IMR-90 (cell line): ENCODE measurements at regions not wholly inside any gene's neighbourhood (a gene's known extent, or its start where the extent isn't known, plus 50 kb on each side); places are given as distances from the start of the nearest gene placed in this dataset.

Experiments
- ATAC-seq: fragments of 200-7000 bp; cut with Tn5 transposase; 2 replicates; pipeline ENCODE4 v1.9.1; 2020; ENCODE audit warnings: low read depth, mild to moderate bottlenecking, moderate library complexity
- BruUV-seq: library from RNA; stranded (reverse); fragments of 400-500 nt; replicated peaks from 2 replicates; lab custom pipeline; 2021; lab: Mats Ljungman, UMichigan
- CTCF ChIA-PET: fragments of 300-600 bp; formaldehyde crosslinking; extraction: SDS; loops from one replicate; lab custom pipeline; 2021; ENCODE audit warnings: antibody characterized with exemption; lab: Yijun Ruan, JAX
- POLR2A ChIA-PET: fragments of 300-600 bp; sonication (Branson Sonifier 250); formaldehyde crosslinking; loops from one replicate; lab custom pipeline; 2022; ENCODE audit warnings: antibody characterized with exemption; ENCODE audit not compliant: unreplicated experiment; lab: Charles Lee
- DNase-seq: peaks from one replicate; pipeline ENCODE4 v3.0.0; 2013
- H2AFZ ChIP-seq: replicated peaks from 2 replicates; pipeline ENCODE3; 2013; ENCODE audit warnings: low read length, mild to moderate bottlenecking; ENCODE audit not compliant: poor library complexity
- H2AK5ac ChIP-seq: 2 replicates; pipeline ENCODE4 v1.6.1; 2013; ENCODE audit warnings: low read depth, low read length, inconsistent platforms
- H2AK9ac ChIP-seq: replicated peaks from 2 replicates; pipeline ENCODE3; 2013; ENCODE audit warnings: mild to moderate bottlenecking, low read depth, low read length, moderate library complexity; ENCODE audit not compliant: poor library complexity
- H2BK120ac ChIP-seq: 2 replicates; pipeline ENCODE4 v1.6.1; 2013; ENCODE audit warnings: low read depth, low read length, inconsistent platforms
- H2BK15ac ChIP-seq: 3 replicates; pipeline ENCODE4 v1.6.1; 2013; ENCODE audit warnings: low read depth, low read length, inconsistent platforms
- H2BK20ac ChIP-seq: 2 replicates; pipeline ENCODE4 v1.6.1; 2013; ENCODE audit warnings: low read depth, mild to moderate bottlenecking, inconsistent platforms, low read length, moderate library complexity
- H2BK5ac ChIP-seq: 2 replicates; pipeline ENCODE4 v1.6.1; 2013; ENCODE audit warnings: mild to moderate bottlenecking, low read depth, low read length, inconsistent platforms; ENCODE audit not compliant: poor library complexity, severe bottlenecking
- H3K14ac ChIP-seq: replicated peaks from 2 replicates; pipeline ENCODE4 v1.6.1; 2013; ENCODE audit warnings: low read depth, low read length, inconsistent platforms
- H3K18ac ChIP-seq: 2 replicates; pipeline ENCODE4 v1.6.1; 2013; ENCODE audit warnings: low read depth, low read length, control low read depth
- H3K23ac ChIP-seq: 2 replicates; pipeline ENCODE4 v1.6.1; 2013; ENCODE audit warnings: low read depth, low read length, inconsistent platforms
- H3K27ac ChIP-seq: 2 replicates; pipeline ENCODE4 v1.5.1; 2013; ENCODE audit warnings: mild to moderate bottlenecking, control low read depth, low read length; ENCODE audit not compliant: insufficient read depth
- H3K27me3 ChIP-seq: 2 replicates; pipeline ENCODE4 v1.6.1; 2013; ENCODE audit warnings: low read length; ENCODE audit not compliant: control insufficient read depth, insufficient read depth
- H3K36me3 ChIP-seq: 2 replicates; pipeline ENCODE4 v1.6.1; 2013; ENCODE audit warnings: low read length, mixed read lengths; ENCODE audit not compliant: control insufficient read depth, insufficient read depth
- H3K4ac ChIP-seq: 2 replicates; pipeline ENCODE4 v1.6.1; 2013; ENCODE audit warnings: low read depth, low read length, inconsistent platforms
- H3K4me1 ChIP-seq: 2 replicates; pipeline ENCODE4 v1.6.1; 2013; ENCODE audit warnings: low read length, mixed read lengths; ENCODE audit not compliant: control insufficient read depth, insufficient read depth
- H3K4me2 ChIP-seq: 2 replicates; pipeline ENCODE4 v1.6.1; 2013; ENCODE audit warnings: low read depth, mild to moderate bottlenecking, control low read depth, low read length, moderate library complexity
- H3K4me3 ChIP-seq: 2 replicates; pipeline ENCODE4 v1.5.1; 2013; ENCODE audit warnings: low read depth, mild to moderate bottlenecking, control low read depth, low read length, moderate library complexity; ENCODE audit not compliant: insufficient read depth
- H3K56ac ChIP-seq: 2 replicates; pipeline ENCODE4 v1.6.1; 2013; ENCODE audit warnings: low read length, inconsistent platforms; ENCODE audit not compliant: insufficient read depth; ENCODE audit errors: extremely low read depth
- H3K79me1 ChIP-seq, 2 experiments: 2 replicates each; pipeline ENCODE4 v1.6.1; 2013; ENCODE audit warnings: low read length in 2 of 2, inconsistent platforms in 1 of 2, low read depth in 1 of 2
- H3K9ac ChIP-seq: 2 replicates; pipeline ENCODE4 v1.6.1; 2013; ENCODE audit warnings: low read depth, low read length, control low read depth
- H3K9me1 ChIP-seq: 2 replicates; pipeline ENCODE4 v1.6.1; 2013; ENCODE audit warnings: low read length, inconsistent platforms; ENCODE audit not compliant: insufficient read depth
- H3K9me3 ChIP-seq: 2 replicates; pipeline ENCODE4 v1.6.1; 2013; ENCODE audit warnings: low read length; ENCODE audit not compliant: control insufficient read depth, insufficient read depth
- H4K20me1 ChIP-seq: 2 replicates; pipeline ENCODE4 v1.6.1; 2013; ENCODE audit warnings: low read length, inconsistent platforms; ENCODE audit not compliant: insufficient read depth
- H4K5ac ChIP-seq: 2 replicates; pipeline ENCODE4 v1.6.1; 2013; ENCODE audit warnings: mild to moderate bottlenecking, low read depth, low read length, control low read depth
- H4K8ac ChIP-seq, 2 experiments: 2 replicates each; pipeline ENCODE4 v1.6.1; 2013; ENCODE audit warnings: low read depth in 2 of 2, low read length in 2 of 2, control low read depth in 1 of 2, inconsistent platforms in 1 of 2
- H4K91ac ChIP-seq: 2 replicates; pipeline ENCODE4 v1.6.1; 2013; ENCODE audit warnings: low read depth, low read length, inconsistent platforms; ENCODE audit not compliant: insufficient read depth
- RAD21 ChIP-seq: IDR thresholded peaks from 2 replicates; pipeline ENCODE4 v1.6.1; 2012; ENCODE audit warnings: low read length, improper control_type of control experiment
- RCOR1 ChIP-seq: IDR thresholded peaks from 2 replicates; pipeline ENCODE4 v1.6.1; 2012; ENCODE audit warnings: mild to moderate bottlenecking, low read length, improper control_type of control experiment; ENCODE audit not compliant: insufficient replicate concordance
- WGBS, 2 experiments: methylation state at CpG; one replicate each; pipeline versions ENCODE4 v1.1.5 to v1.1.7; 2013; ENCODE audit warnings: missing lambda C conversion rate in 2 of 2; ENCODE audit not compliant: insufficient read length in 1 of 2; ENCODE audit errors: extremely low coverage in 2 of 2; 5-methylcytosine and 5-hydroxymethylcytosine counted together
- dilution Hi-C: fragments of 300-500 bp; cut with HindIII; formaldehyde crosslinking; loops from one replicate; pipeline ENCODE4 v1.14.3; 2018; ENCODE audit warnings: low sequenced_read_pairs; ENCODE audit not compliant: unreplicated experiment
- in situ Hi-C: fragments of 300-500 bp; cut with MboI; formaldehyde crosslinking; loops from 3 replicates; pipeline ENCODE4 v1.14.3; 2019; ENCODE audit warnings: low sequenced_read_pairs, inconsistent platforms, mixed read lengths
- intact Hi-C: fragments of 100-400 bp; cut with micrococcal nuclease; formaldehyde crosslinking; loops from 2 replicates; pipeline ENCODE4 v1.10.0; 2022
- TF ChIP-seq, protein P1 (sequence below): conservative IDR thresholded peaks from 2 replicates; pipeline ENCODE4 v1.5.1; 2012; ENCODE audit warnings: mild to moderate bottlenecking, low read depth, low read length, improper control_type of control experiment

GRCh38 chr6:1020837-1021236, 291.1 kb upstream of the FOXQ1 start:
- intact Hi-C loops: no loop called here
- no peak overlapping the region for H4K5ac ChIP-seq
- no peak overlapping the region for H3K56ac ChIP-seq
- WGBS, 2 experiments: 100% methylated on average over 1 of the region's 2 CpGs; no CpG with 5 or more reads in 1 of the 2 experiments
- no peak for TF ChIP-seq RAD21
- no peak for TF ChIP-seq RCOR1
- TF ChIP-seq, protein P1, sequence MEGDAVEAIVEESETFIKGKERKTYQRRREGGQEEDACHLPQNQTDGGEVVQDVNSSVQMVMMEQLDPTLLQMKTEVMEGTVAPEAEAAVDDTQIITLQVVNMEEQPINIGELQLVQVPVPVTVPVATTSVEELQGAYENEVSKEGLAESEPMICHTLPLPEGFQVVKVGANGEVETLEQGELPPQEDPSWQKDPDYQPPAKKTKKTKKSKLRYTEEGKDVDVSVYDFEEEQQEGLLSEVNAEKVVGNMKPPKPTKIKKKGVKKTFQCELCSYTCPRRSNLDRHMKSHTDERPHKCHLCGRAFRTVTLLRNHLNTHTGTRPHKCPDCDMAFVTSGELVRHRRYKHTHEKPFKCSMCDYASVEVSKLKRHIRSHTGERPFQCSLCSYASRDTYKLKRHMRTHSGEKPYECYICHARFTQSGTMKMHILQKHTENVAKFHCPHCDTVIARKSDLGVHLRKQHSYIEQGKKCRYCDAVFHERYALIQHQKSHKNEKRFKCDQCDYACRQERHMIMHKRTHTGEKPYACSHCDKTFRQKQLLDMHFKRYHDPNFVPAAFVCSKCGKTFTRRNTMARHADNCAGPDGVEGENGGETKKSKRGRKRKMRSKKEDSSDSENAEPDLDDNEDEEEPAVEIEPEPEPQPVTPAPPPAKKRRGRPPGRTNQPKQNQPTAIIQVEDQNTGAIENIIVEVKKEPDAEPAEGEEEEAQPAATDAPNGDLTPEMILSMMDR: no peak
- dilution Hi-C loops: no loop called here
- no peak overlapping the region for H3K27ac ChIP-seq
- ChIA-PET POLR2A (no interaction called here), CTCF (no interaction called here)
- H2AK9ac ChIP-seq: no peak overlapping the region
- H3K4me3 ChIP-seq: no peak overlapping the region
- no peak overlapping the region for H3K9ac ChIP-seq
- H3K14ac ChIP-seq: no peak overlapping the region
- no peak overlapping the region for H3K4me2 ChIP-seq
- no peaks in the 10 kb centered on the region for H4K20me1 ChIP-seq
- H3K18ac ChIP-seq: no peak overlapping the region
- H3K27me3 ChIP-seq: peaks cover 7% of the 10 kb centered on the region
- H3K4ac ChIP-seq: no peak overlapping the region
- H2AK5ac ChIP-seq: no peak overlapping the region
- H2BK5ac ChIP-seq: no peak overlapping the region
- no peak overlapping the region for H3K23ac ChIP-seq
- no peak overlapping the region for H4K8ac ChIP-seq
- 0 out of 2 replicates have a peak, but pooled peaks cover 3% of the 10 kb centered on the region for H3K9me1 ChIP-seq
- no TSS peak for BruUV-seq
- no peak overlapping the region for H2BK20ac ChIP-seq
- peaks cover 4% of the 10 kb centered on the region; the same call in 1 of the 2 replicates for H3K4me1 ChIP-seq
- no peaks in the 10 kb centered on the region; the same call in 1 of the 2 replicates for H3K9me3 ChIP-seq
- ATAC-seq (no peak), DNase-seq (no peak)
- H2AFZ ChIP-seq: no peak overlapping the region
- in situ Hi-C loops: no loop called here
- H4K91ac ChIP-seq: no peak overlapping the region
- no peaks in the 10 kb centered on the region for H3K36me3 ChIP-seq
- H2BK15ac ChIP-seq: no peak overlapping the region
- H2BK120ac ChIP-seq: no peak overlapping the region
- no peaks in the 10 kb centered on the region for H3K79me1 ChIP-seq
